ENCODE measurements at regions not wholly inside any gene's neighbourhood (a gene's known extent, or its start where the extent isn't known, plus 50 kb on each side); places are given as distances from the start of the nearest gene placed in this dataset.

DNA sequence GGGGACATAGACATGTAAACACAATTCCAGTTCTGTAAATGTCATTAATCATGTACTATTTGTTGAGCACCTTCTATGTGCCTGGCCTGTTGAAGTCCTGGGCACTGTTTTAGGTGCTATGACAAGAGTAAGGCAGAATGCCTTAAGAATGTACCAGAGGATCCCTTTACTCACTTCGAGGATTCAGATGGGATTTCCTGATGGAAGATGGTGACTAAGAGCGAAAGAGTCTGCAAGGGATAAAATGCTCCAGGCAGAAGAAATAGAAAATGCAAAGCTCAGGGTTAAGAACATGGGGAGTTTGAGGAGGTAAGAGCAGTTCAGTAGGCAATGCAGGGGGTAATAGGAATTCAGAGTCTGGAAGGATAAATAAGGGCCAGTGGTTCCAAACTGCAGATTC lies 671.3 kb upstream of the TBX3 start:
- TF ChIP-seq CTCF (IDR thresholded peaks at IDR 0.05; ENCODE audit: control insufficient read depth, insufficient read depth, low read depth, low read length, missing control alignments), result no peak
- DNase-seq (ENCODE audit: low read depth), result no peak
- no peak overlapping the region for H3K4me3 ChIP-seq (ENCODE audit: control insufficient read depth, low read depth, low read length)

DNA sequence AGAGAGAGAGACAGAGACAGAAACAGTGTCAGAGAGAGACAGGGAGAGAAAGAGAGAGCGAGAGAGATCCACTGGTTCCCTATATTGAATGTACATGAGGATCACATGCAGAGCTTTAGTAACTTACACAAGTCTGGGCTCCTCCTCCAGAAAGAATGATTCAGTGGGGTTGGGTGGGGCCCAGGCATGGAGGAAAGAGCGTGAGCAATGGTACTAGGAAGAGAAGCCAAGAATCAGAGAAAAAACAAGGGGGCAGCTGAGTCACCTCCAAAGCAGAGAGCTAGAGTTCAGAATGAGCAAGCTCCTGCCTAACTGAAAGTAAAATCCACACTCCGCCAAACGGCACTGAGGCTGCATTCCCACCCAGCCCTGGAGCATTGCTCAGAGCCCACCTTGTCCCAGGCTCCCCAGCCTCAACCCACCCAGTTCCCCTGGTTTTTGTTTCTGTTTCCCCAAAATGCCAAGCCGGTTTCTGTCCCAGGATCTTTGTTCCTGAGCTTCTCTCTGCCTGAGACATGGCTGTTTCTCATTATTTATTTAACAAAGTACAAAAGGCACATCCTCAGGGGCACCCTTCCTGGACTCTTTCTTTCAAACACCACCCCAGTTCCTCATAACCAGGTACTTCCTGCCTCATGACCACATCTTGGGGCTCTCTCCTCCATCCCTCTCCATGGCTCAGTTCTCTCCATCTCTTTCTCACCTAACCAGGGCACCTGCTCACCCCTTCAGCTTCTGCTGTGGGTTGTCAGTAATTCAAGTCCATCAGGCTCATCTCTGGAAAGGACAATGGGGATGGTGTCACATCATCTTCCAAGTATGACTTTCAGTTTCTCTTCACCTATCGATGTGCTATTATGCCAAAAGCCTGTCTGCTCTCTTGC lies 670.3 kb upstream of the TBX3 start:
- peak; percentile 88 for DNase-seq (ENCODE audit: low read depth)
- no peak for TF ChIP-seq CTCF (IDR thresholded peaks at IDR 0.05; ENCODE audit: control insufficient read depth, insufficient read depth, low read depth, low read length, missing control alignments)
- peak overlapping the region; percentile 62 for H3K4me3 ChIP-seq (ENCODE audit: control insufficient read depth, low read depth, low read length)

DNA sequence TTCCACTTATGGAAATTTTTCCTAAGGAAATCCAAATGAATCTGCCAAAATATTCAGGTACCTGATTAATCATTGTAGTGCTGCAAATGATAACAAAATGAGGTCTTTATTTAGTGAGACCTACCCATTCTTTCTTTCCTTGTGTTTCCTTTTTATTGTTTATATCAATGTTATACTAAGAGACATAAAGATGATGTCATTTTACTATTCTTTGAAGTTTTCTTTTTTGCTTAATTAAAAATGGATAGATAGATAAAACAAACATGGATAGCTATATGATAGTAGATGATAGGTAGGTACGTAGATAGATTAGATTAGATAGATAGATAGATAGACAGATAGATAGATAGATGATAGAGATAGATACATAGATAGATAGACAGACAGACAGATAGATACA lies 669.5 kb upstream of the TBX3 start:
- H3K4me3 ChIP-seq (ENCODE audit: control insufficient read depth, low read depth, low read length), result no peak overlapping the region
- no peak for TF ChIP-seq CTCF (IDR thresholded peaks at IDR 0.05; ENCODE audit: control insufficient read depth, insufficient read depth, low read depth, low read length, missing control alignments)
- no peak for DNase-seq (ENCODE audit: low read depth)

- TF ChIP-seq CTCF (IDR thresholded peaks at IDR 0.05; ENCODE audit: control insufficient read depth, insufficient read depth, low read depth, low read length, missing control alignments), result no peak
- no peak overlapping the region for H3K4me3 ChIP-seq (ENCODE audit: control insufficient read depth, low read depth, low read length)
- DNase-seq (ENCODE audit: low read depth), result no peak
These were observed 667.6 kb upstream of the TBX3 start for GRCh38 chr12:115351514-115352077.

GRCh38 chr12:115349711-115350110 lies 665.7 kb upstream of the TBX3 start:
- TF ChIP-seq CTCF (IDR thresholded peaks at IDR 0.05; ENCODE audit: control insufficient read depth, insufficient read depth, low read depth, low read length, missing control alignments), result no peak
- no peak for DNase-seq (ENCODE audit: low read depth)
- no peak overlapping the region for H3K4me3 ChIP-seq (ENCODE audit: control insufficient read depth, low read depth, low read length)

DNA sequence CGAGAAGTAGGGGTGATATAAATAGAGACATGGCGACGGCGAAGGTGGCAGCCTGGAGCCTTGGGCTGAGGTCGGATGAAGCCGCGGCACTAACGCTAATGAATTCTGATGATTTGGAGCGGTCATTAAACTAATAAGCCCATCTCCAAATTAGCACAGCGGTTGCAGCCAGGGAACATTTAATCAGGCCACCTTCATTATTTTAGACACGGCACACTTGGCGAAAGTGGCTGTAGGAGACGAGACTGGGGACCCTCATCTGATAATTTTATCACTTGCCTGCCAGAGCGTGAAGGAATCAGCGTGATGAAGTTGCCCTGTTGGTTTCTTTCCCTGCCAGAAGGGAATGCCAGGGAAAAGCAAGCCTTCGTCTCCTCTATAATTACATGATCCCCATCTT lies 664.3 kb upstream of the TBX3 start:
- H3K4me3 ChIP-seq (ENCODE audit: control insufficient read depth, low read depth, low read length), result no peak overlapping the region
- no peak for DNase-seq (ENCODE audit: low read depth)
- no peak for TF ChIP-seq CTCF (IDR thresholded peaks at IDR 0.05; ENCODE audit: control insufficient read depth, insufficient read depth, low read depth, low read length, missing control alignments)
